ENCODE measurements at regions not wholly inside any gene's neighbourhood (a gene's known extent, or its start where the extent isn't known, plus 50 kb on each side); places are given as distances from the start of the nearest gene placed in this dataset.

- no peak for TF ChIP-seq CTCF (IDR thresholded peaks at IDR 0.05; ENCODE audit: unreplicated experiment)
- intact Hi-C loops (cut with micrococcal nuclease; ENCODE audit: unreplicated experiment), result no loop called here
- H3K27ac Mint-ChIP-seq (ENCODE audit: unreplicated experiment), result no peak overlapping the region
- peaks cover 15% of the 10 kb centered on the region for H3K9me3 Mint-ChIP-seq (ENCODE audit: low read depth, unreplicated experiment)
- H3K27me3 Mint-ChIP-seq (ENCODE audit: unreplicated experiment), result no peaks in the 10 kb centered on the region
- no peaks in the 10 kb centered on the region for H3K4me1 Mint-ChIP-seq (ENCODE audit: low read depth, unreplicated experiment)
- BruUV-seq (replicated peaks), result no TSS peak
- no peak for DNase-seq
- H3K4me3 Mint-ChIP-seq (ENCODE audit: low read depth, unreplicated experiment), result no peak overlapping the region
- no peaks in the 10 kb centered on the region for H3K36me3 Mint-ChIP-seq (ENCODE audit: insufficient read depth, unreplicated experiment)
- CTCF ChIA-PET, result no interaction called here
These were observed 83.0 kb upstream of the PDZRN3 start for GRCh38 chr3:73707772-73708171.

DNA sequence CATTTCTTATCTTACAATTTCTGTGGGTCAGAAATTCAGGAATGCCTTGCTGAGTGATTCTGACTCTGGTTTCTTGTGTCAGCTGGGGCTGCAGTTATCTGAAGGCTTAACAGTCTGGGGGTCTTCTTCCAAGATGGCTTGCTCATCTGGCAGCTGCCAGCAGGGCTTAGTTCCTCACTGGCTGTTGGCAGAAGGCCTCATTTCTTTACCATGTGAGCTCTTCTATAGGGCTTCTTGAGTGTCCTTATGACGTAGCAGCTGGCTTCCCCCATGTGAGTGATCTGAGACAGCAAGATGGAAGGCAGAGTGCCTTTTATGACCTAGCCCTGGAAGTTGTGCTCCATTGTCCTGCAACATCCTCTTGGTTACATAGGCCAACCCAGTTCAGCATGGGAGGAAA is 82.0 kb upstream of the PDZRN3 start:
- DNase-seq, result no peak
- TF ChIP-seq CTCF (IDR thresholded peaks at IDR 0.05; ENCODE audit: unreplicated experiment), result no peak
- no peaks in the 10 kb centered on the region for H3K27me3 Mint-ChIP-seq (ENCODE audit: unreplicated experiment)
- CTCF ChIA-PET, result no interaction called here
- H3K4me1 Mint-ChIP-seq (ENCODE audit: low read depth, unreplicated experiment), result no peaks in the 10 kb centered on the region
- peaks cover 14% of the 10 kb centered on the region for H3K9me3 Mint-ChIP-seq (ENCODE audit: low read depth, unreplicated experiment)
- H3K4me3 Mint-ChIP-seq (ENCODE audit: low read depth, unreplicated experiment), result no peak overlapping the region
- no peaks in the 10 kb centered on the region for H3K36me3 Mint-ChIP-seq (ENCODE audit: insufficient read depth, unreplicated experiment)
- no peak overlapping the region for H3K27ac Mint-ChIP-seq (ENCODE audit: unreplicated experiment)
- intact Hi-C loops (cut with micrococcal nuclease; ENCODE audit: unreplicated experiment), result no loop called here
- BruUV-seq (replicated peaks), result no TSS peak

GRCh38 chr3:73705792-73706191 is 81.1 kb upstream of the PDZRN3 start:
- no peak overlapping the region for H3K27ac Mint-ChIP-seq (ENCODE audit: unreplicated experiment)
- H3K4me3 Mint-ChIP-seq (ENCODE audit: low read depth, unreplicated experiment), result no peak overlapping the region
- intact Hi-C loops (cut with micrococcal nuclease; ENCODE audit: unreplicated experiment), result no loop called here
- no peaks in the 10 kb centered on the region for H3K27me3 Mint-ChIP-seq (ENCODE audit: unreplicated experiment)
- TF ChIP-seq CTCF (IDR thresholded peaks at IDR 0.05; ENCODE audit: unreplicated experiment), result no peak
- no peaks in the 10 kb centered on the region for H3K36me3 Mint-ChIP-seq (ENCODE audit: insufficient read depth, unreplicated experiment)
- no TSS peak for BruUV-seq (replicated peaks)
- peaks cover 8% of the 10 kb centered on the region for H3K9me3 Mint-ChIP-seq (ENCODE audit: low read depth, unreplicated experiment)
- H3K4me1 Mint-ChIP-seq (ENCODE audit: low read depth, unreplicated experiment), result no peaks in the 10 kb centered on the region
- DNase-seq, result no peak
- CTCF ChIA-PET, result no interaction called here

DNA sequence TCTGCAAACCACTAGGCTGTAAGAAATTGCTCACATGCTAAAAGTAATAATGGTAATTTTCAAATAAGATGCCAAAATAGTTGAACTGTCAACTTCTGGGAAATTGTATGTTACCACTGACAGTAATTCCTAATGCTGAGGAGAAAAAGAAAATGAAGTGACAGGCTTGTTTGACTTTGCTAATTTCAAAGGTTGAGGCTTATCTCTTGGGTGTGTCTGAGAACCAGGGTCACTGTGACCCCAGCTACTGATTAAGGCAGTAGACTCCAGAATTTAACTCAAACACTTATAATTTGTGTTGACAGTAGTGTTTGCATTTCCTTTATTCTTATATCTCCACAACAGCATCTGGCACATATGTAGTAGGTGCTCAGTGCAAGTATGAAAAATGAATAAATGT is 74.6 kb upstream of the PDZRN3 start:
- no peaks in the 10 kb centered on the region for H3K27me3 Mint-ChIP-seq (ENCODE audit: unreplicated experiment)
- intact Hi-C loops (cut with micrococcal nuclease; ENCODE audit: unreplicated experiment), result loop anchor here (5.0 kb wide), 1 partner anchor 903 kb away; no protein-coding TSS in a partner anchor

More for the DNA sequence above, 74.6 kb upstream of the PDZRN3 start:
- H3K4me3 Mint-ChIP-seq (ENCODE audit: low read depth, unreplicated experiment), result no peak overlapping the region
- H3K36me3 Mint-ChIP-seq (ENCODE audit: insufficient read depth, unreplicated experiment), result no peaks in the 10 kb centered on the region
- no peaks in the 10 kb centered on the region for H3K9me3 Mint-ChIP-seq (ENCODE audit: low read depth, unreplicated experiment)
- no TSS peak for BruUV-seq (replicated peaks)
- no peak overlapping the region for H3K27ac Mint-ChIP-seq (ENCODE audit: unreplicated experiment)
- DNase-seq, result no peak
- no peaks in the 10 kb centered on the region for H3K4me1 Mint-ChIP-seq (ENCODE audit: low read depth, unreplicated experiment)
- no peak for TF ChIP-seq CTCF (IDR thresholded peaks at IDR 0.05; ENCODE audit: unreplicated experiment)
- CTCF ChIA-PET, result no interaction called here

All from Calu3 (cell line).